AG04450 (cell line): ENCODE measurements at regions not wholly inside any gene's neighbourhood (a gene's known extent, or its start where the extent isn't known, plus 50 kb on each side); places are given as distances from the start of the nearest gene placed in this dataset.

Experiments used
- CTCF ChIA-PET: fragments of 300-600, 350-600 bp; formaldehyde crosslinking; extraction: SDS; loops from one replicate; lab custom pipeline; 2022; ENCODE audit warnings: antibody characterized with exemption, inconsistent platforms; lab: Charles Lee
- POLR2A ChIA-PET: fragments of 350-600 bp; formaldehyde crosslinking; extraction: SDS; loops from one replicate; lab custom pipeline; 2021; ENCODE audit warnings: antibody characterized with exemption, inconsistent platforms; lab: Yijun Ruan, JAX
- DNase-seq: peaks from one replicate; pipeline ENCODE4 v3.0.0-alpha.2; 2011; ENCODE audit warnings: low read depth, low spot score
- H3K27ac ChIP-seq: one replicate; pipeline ENCODE4 v1.5.1; 2012; ENCODE audit warnings: low read depth, low read length, control low read depth
- H3K27me3 ChIP-seq: one replicate; pipeline ENCODE4 v1.6.0; 2012; ENCODE audit warnings: low read length; ENCODE audit not compliant: control insufficient read depth, insufficient read depth
- H3K4me3 ChIP-seq: 2 replicates; pipeline ENCODE4 v1.5.1; 2011; ENCODE audit warnings: mild to moderate bottlenecking, low read depth, low read length, control low read depth
- H3K9me3 ChIP-seq: 2 replicates; pipeline ENCODE4 v1.5.1; 2012; ENCODE audit warnings: low read length; ENCODE audit not compliant: control insufficient read depth, insufficient read depth
- TF ChIP-seq, protein P1 (sequence below): IDR thresholded peaks from 2 replicates; pipeline ENCODE4 v1.5.1; 2011; ENCODE audit warnings: low read depth, low read length, control low read depth, inconsistent platforms

DNA sequence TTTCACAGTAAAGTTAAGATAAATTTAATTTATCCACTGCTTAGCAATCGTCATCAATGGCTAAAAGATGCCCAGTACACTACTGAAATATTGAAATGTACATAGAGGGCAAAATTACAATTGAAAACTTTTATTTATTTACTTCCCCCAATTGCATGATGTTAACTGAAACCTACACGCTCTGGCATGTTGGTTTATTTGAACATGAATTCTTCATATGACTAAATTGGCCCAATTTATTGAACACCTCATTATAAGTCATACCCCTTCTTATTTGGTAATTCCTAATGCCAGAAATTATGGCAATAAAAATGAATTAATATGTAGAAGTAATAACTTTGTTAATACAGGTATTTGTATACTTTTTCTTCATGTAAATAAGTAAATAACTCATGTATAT lies 183.0 kb upstream of the ZC3H15 start:
- Histone ChIP-seq H3K27me3 (no peaks in the 10 kb centered on the region), H3K4me3 (no peak overlapping the region), H3K9me3 (no peaks in the 10 kb centered on the region), H3K27ac (no peak overlapping the region)
- ChIA-PET CTCF (no interaction called here), POLR2A (no interaction called here)
- TF ChIP-seq, protein P1, sequence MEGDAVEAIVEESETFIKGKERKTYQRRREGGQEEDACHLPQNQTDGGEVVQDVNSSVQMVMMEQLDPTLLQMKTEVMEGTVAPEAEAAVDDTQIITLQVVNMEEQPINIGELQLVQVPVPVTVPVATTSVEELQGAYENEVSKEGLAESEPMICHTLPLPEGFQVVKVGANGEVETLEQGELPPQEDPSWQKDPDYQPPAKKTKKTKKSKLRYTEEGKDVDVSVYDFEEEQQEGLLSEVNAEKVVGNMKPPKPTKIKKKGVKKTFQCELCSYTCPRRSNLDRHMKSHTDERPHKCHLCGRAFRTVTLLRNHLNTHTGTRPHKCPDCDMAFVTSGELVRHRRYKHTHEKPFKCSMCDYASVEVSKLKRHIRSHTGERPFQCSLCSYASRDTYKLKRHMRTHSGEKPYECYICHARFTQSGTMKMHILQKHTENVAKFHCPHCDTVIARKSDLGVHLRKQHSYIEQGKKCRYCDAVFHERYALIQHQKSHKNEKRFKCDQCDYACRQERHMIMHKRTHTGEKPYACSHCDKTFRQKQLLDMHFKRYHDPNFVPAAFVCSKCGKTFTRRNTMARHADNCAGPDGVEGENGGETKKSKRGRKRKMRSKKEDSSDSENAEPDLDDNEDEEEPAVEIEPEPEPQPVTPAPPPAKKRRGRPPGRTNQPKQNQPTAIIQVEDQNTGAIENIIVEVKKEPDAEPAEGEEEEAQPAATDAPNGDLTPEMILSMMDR: no peak
- no peak for DNase-seq

DNA sequence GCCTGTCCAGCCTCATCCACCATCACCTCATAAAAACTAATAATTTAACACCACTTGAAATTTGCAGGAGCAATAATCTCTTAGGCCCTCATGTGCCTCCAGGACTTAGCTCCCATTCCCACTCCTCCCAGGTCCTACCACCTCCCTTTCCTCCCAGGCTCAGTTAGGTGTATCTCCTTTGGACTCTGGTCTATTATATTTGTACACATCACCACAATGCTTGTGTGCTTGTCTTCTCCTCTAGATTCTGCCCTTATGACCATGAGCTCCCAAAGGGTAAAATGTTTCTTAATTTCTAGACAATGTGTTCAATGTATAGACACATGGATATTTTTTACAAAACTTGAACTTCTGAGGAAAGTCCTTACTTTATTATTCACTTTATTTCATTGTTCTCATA lies 182.0 kb upstream of the ZC3H15 start:
- ChIA-PET POLR2A (no interaction called here), CTCF (no interaction called here)
- Histone ChIP-seq H3K27me3 (no peaks in the 10 kb centered on the region), H3K4me3 (no peak overlapping the region), H3K9me3 (no peaks in the 10 kb centered on the region), H3K27ac (no peak overlapping the region)
- TF ChIP-seq, protein P1: no peak
- DNase-seq: no peak

DNA sequence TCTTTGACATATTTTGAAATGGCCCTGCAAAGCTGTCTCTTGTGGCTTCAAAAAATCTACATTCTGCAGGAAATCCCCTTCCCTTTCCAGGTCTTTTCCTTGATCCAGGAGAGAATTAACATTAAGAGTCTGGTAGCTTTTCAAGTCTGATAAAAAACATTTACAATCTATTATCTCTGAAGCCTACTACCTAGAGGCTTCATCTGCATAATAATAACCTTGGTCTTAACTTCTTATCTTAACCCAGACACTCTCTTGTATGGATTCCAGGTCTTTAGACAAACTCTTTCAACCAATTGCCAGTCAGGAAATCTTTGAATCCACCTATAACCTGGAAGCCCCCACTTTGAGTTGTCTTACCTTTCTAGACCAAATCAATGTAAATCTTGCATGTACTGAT lies 179.3 kb upstream of the ZC3H15 start:
- ChIA-PET CTCF (no interaction called here), POLR2A (no interaction called here)
- DNase-seq: no peak
- Histone ChIP-seq H3K27me3 (no peaks in the 10 kb centered on the region), H3K4me3 (no peak overlapping the region), H3K27ac (no peak overlapping the region), H3K9me3 (no peaks in the 10 kb centered on the region)
- TF ChIP-seq, protein P1: no peak

- Histone ChIP-seq H3K4me3 (no peak overlapping the region), H3K9me3 (peaks cover under 1% of the 10 kb centered on the region), H3K27me3 (no peaks in the 10 kb centered on the region), H3K27ac (no peak overlapping the region)
- CTCF ChIA-PET: no interaction called here
- TF ChIP-seq, protein P1: no peak
- POLR2A ChIA-PET: no interaction called here
- no peak for DNase-seq
Observed at GRCh38 chr2:186307871-186308270, 178.2 kb upstream of the ZC3H15 start.

- no peaks in the 10 kb centered on the region for H3K27me3 ChIP-seq
- no peak for DNase-seq
- H3K4me3 ChIP-seq: no peak overlapping the region
- TF ChIP-seq, protein P1: no peak
- ChIA-PET POLR2A (no interaction called here), CTCF (no interaction called here)
- H3K9me3 ChIP-seq: peaks cover 4% of the 10 kb centered on the region
- H3K27ac ChIP-seq: no peak overlapping the region
Observed at GRCh38 chr2:186308347-186308746, 177.7 kb upstream of the ZC3H15 start.
